ENCODE measurements at regions not wholly inside any gene's neighbourhood (a gene's known extent, or its start where the extent isn't known, plus 50 kb on each side); places are given as distances from the start of the nearest gene placed in this dataset.

- intact Hi-C loops (cut with micrococcal nuclease; ENCODE audit: unreplicated experiment) = no loop called here
- DNase-seq (ENCODE audit: low spot score) = peak; percentile 35
- no peaks in the 10 kb centered on the region for H3K36me3 ChIP-seq (ENCODE audit: insufficient read depth, low read length)
- BruUV-seq (replicated peaks) = no TSS peak
- H3K4me3 ChIP-seq (ENCODE audit: low read depth, low read length, poor library complexity, severe bottlenecking) = no peak overlapping the region
- H3K4me1 ChIP-seq (ENCODE audit: insufficient read depth, low read length, poor library complexity, severe bottlenecking) = peaks cover 17% of the 10 kb centered on the region
- no peaks in the 10 kb centered on the region for H3K9me3 ChIP-seq (ENCODE audit: low read length)
- no peaks in the 10 kb centered on the region for H3K79me2 ChIP-seq (ENCODE audit: insufficient read depth, low read depth, low read length)
- ChIA-PET POLR2A (interaction anchor here (0.6 to 2.1 kb wide), 11 partner anchors 14 to 978 kb away, joined by 3 to 7 read pairs (median 3); partner anchors contain the start of gene SLC7A11), CTCF (ENCODE audit: unreplicated experiment) (no interaction called here)
- no peaks in the 10 kb centered on the region for H3K9me2 ChIP-seq (ENCODE audit: insufficient read depth, low read length)
- no peak overlapping the region for H3K27ac ChIP-seq (ENCODE audit: low read depth, low read length, poor library complexity, severe bottlenecking)
- H3K4me2 ChIP-seq (ENCODE audit: low read length) = peak overlapping the region; percentile 47
- TF ChIP-seq CTCF (conservative IDR thresholded peaks at IDR 0.05; ENCODE audit: low read length) (no peak), EZH2phosphoT487 (IDR thresholded peaks at IDR 0.05; ENCODE audit: borderline replicate concordance, low read depth, low read length) (no peak)
- peak overlapping the region; percentile 53 for H2AFZ ChIP-seq (ENCODE audit: low read length)
- no peaks in the 10 kb centered on the region for H4K20me1 ChIP-seq (ENCODE audit: insufficient read depth, low read length)
These were observed 144.1 kb downstream of the SLC7A11 start for GRCh38 chr4:138097912-138098600.

- Histone ChIP-seq H3K79me2 (ENCODE audit: insufficient read depth, low read depth, low read length) (no peaks in the 10 kb centered on the region), H3K4me3 (ENCODE audit: low read depth, low read length, poor library complexity, severe bottlenecking) (no peak overlapping the region), H3K9me3 (ENCODE audit: low read length) (no peaks in the 10 kb centered on the region), H3K36me3 (ENCODE audit: insufficient read depth, low read length) (no peaks in the 10 kb centered on the region), H2AFZ (ENCODE audit: low read length) (peak overlapping the region; percentile 7; the same call in 1 of the 2 replicates), H3K9me2 (ENCODE audit: insufficient read depth, low read length) (no peaks in the 10 kb centered on the region), H4K20me1 (ENCODE audit: insufficient read depth, low read length) (no peaks in the 10 kb centered on the region), H3K27ac (ENCODE audit: low read depth, low read length, poor library complexity, severe bottlenecking) (no peak overlapping the region), H3K4me2 (ENCODE audit: low read length) (no peak overlapping the region), H3K4me1 (ENCODE audit: insufficient read depth, low read length, poor library complexity, severe bottlenecking) (peaks cover 17% of the 10 kb centered on the region)
- TF ChIP-seq EZH2phosphoT487 (IDR thresholded peaks at IDR 0.05; ENCODE audit: borderline replicate concordance, low read depth, low read length) = no peak
- TF ChIP-seq CTCF (conservative IDR thresholded peaks at IDR 0.05; ENCODE audit: low read length) = no peak
- DNase-seq (ENCODE audit: low spot score) = no peak
- no TSS peak for BruUV-seq (replicated peaks)
- intact Hi-C loops (cut with micrococcal nuclease; ENCODE audit: unreplicated experiment) = no loop called here
- ChIA-PET POLR2A (interaction anchor here (0.6 to 1.6 kb wide), 4 partner anchors 19 to 485 kb away, joined by 3 to 6 read pairs (median 4); no protein-coding TSS in a partner anchor), CTCF (ENCODE audit: unreplicated experiment) (no interaction called here)
These were observed 145.6 kb downstream of the SLC7A11 start for GRCh38 chr4:138096384-138097062.

- ChIA-PET POLR2A (interaction anchor here (0.8 to 1.4 kb wide), 2 partner anchors 11 to 16 kb away, joined by 3 read pairs; no protein-coding TSS in a partner anchor), CTCF (ENCODE audit: unreplicated experiment) (no interaction called here)
- no peaks in the 10 kb centered on the region for H3K79me2 ChIP-seq (ENCODE audit: insufficient read depth, low read depth, low read length)
- intact Hi-C loops (cut with micrococcal nuclease; ENCODE audit: unreplicated experiment) = no loop called here
- DNase-seq (ENCODE audit: low spot score) = no peak
- H3K9me2 ChIP-seq (ENCODE audit: insufficient read depth, low read length) = no peaks in the 10 kb centered on the region
- H3K4me3 ChIP-seq (ENCODE audit: low read depth, low read length, poor library complexity, severe bottlenecking) = no peak overlapping the region
- H2AFZ ChIP-seq (ENCODE audit: low read length) = no peak overlapping the region
- no TSS peak for BruUV-seq (replicated peaks)
- no peaks in the 10 kb centered on the region for H3K9me3 ChIP-seq (ENCODE audit: low read length)
- TF ChIP-seq CTCF (conservative IDR thresholded peaks at IDR 0.05; ENCODE audit: low read length) (no peak), EZH2phosphoT487 (IDR thresholded peaks at IDR 0.05; ENCODE audit: borderline replicate concordance, low read depth, low read length) (no peak)
- H4K20me1 ChIP-seq (ENCODE audit: insufficient read depth, low read length) = no peaks in the 10 kb centered on the region
- peaks cover 17% of the 10 kb centered on the region for H3K4me1 ChIP-seq (ENCODE audit: insufficient read depth, low read length, poor library complexity, severe bottlenecking)
- no peaks in the 10 kb centered on the region for H3K36me3 ChIP-seq (ENCODE audit: insufficient read depth, low read length)
- H3K27ac ChIP-seq (ENCODE audit: low read depth, low read length, poor library complexity, severe bottlenecking) = no peak overlapping the region
- H3K4me2 ChIP-seq (ENCODE audit: low read length) = no peak overlapping the region
These were observed 146.8 kb downstream of the SLC7A11 start for GRCh38 chr4:138095378-138095777.
